ENCODE measurements at regions not wholly inside any gene's neighbourhood (a gene's known extent, or its start where the extent isn't known, plus 50 kb on each side); places are given as distances from the start of the nearest gene placed in this dataset.
A peak's percentile ranks its signal among the peaks of the same experiment; 100 is the strongest.
"Not testable (repeated sequence)": the region's sequence is repeated elsewhere in the genome, so short reads cannot be mapped to it uniquely, and the experiment has no call there.

GRCh38 chr13:104983601-104984000, 1551.9 kb downstream of the EFNB2 start:
- no peak for DNase-seq

DNA sequence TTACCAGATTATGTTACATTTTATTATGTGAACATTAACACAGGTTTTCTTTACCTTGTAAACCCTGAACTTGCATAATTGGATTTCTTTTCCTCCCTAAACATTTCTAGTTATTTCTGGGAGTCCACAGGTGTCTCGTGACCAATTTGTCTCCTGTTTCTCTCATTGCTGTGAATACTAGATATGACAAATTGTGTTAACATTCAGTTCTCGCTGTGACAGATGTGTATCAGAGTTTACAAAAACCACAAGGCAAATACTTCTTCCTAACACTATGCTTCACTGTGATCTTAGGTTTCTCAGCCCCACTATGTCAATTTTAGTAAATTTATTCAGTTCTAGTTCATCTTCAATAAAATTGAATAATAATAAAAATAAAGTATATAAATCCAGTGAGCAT, 1554.9 kb downstream of the EFNB2 start:
- no peak for DNase-seq

GRCh38 chr13:104979281-104980030, 1556.0 kb downstream of the EFNB2 start:
- no peak for DNase-seq

DNA sequence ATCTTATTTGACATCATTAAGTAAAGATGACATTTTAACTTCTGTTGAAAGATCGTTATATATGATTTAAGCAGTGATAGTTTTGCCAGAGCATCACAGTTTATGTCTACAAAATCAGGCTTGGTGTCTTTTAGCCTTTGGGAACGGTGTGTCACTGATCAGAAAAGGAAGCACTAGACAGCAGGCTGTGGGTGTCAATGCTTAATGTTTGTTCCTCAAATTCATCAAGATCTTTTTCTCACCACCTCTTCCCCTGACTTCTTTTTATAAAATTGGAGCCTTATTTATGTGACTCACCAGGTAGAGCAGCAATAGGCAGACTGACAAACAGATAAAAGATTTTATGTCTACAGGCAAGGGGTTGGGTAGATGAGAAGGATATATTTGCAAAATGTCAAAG, 1558.5 kb downstream of the EFNB2 start:
- DNase-seq, result no peak

DNA sequence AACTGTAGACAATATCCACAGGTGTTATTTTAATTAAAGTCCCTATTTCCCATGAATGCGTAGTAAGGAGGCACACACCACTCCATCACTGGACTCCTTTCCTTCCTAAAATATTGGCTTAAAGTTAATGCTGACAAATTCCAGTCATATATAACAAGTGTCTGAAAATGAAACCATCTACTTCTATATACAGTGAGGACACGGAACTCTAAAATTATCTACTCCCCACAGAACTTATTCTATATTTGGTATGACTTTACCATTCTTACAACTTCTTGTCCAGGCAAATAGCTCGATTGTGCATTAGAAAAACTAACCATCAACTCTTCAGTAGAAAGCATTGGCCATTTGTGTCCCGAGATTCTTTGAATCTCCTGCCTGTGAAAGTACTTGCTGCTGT, 1560.2 kb downstream of the EFNB2 start:
- DNase-seq, result no peak

- no peak for DNase-seq
Measured at GRCh38 chr13:104968876-104969275, 1566.6 kb downstream of the EFNB2 start.

GRCh38 chr13:104967836-104968630, 1567.4 kb downstream of the EFNB2 start:
- DNase-seq, result no peak

- DNase-seq, result no peak
Measured at GRCh38 chr13:104967376-104967775, 1568.1 kb downstream of the EFNB2 start.

GRCh38 chr13:104962411-104962810, 1573.1 kb downstream of the EFNB2 start:
- no peak for DNase-seq

DNA sequence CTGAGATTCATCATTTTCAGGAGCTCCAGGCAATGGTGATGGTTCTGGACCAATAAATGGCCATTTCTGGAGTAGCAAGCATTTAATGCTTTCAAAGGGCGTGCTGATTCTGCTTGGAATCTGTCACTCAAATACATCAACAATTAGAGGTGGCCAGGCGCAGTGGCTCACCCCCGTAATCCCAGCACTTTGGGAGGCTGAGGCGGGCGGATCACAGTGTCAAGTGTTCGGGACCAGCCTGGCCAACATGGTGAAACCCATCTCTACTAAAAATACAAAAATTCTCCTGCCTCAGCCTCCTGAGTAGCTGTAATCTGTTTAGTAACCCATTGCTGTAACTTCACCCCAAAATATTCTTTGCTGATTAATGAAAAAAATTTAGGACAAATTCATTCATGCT, 1574.2 kb downstream of the EFNB2 start:
- no peak for DNase-seq

- DNase-seq, result no peak
Measured at GRCh38 chr13:104954210-104954609, 1581.3 kb downstream of the EFNB2 start.

GRCh38 chr13:104953588-104953987, 1581.9 kb downstream of the EFNB2 start:
- peak; percentile 20 for DNase-seq

DNA sequence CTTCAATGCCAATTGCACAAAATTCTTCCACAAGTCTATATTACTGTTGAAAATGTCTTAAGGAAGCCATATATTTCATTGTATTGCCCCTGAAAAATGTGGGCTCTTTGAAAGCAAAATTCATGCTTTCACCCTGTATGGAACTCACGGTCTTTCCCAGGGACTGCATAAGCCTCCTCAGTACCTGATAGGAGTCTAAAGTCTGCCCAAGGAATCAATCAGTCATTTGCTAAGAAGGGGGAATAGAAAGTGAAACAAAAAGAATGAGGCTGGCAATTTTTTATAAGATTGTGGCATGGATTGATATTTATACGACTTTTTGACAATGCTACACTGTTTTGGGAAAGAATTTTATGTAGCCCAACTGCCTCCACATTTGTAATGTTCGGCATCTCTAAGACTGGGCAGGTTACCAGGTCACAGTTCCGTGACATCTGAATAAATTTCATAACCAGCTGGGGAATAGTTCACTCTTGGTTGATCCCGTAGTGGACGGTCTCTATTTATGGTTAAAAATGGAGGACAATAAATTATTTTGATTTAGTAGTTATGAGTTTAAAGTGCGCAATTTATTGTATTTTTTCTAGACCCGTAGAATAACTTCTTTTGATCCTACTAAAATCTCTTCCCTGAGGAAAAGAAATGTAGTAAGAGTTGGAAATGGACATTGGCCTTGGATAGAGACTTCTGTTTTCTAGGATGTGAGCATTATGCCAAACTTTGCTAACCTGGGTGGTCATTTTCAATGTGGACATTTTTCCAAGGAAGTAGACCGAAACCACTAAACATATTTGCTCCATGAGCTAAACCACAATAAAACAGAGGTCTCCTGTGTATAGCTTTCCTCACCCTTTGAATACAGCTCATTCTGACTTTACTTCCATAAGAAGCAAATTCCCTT, 1585.4 kb downstream of the EFNB2 start:
- peak; percentile 28 for DNase-seq

GRCh38 chr13:104944176-104944575, 1591.3 kb downstream of the EFNB2 start:
- no peak for DNase-seq

DNA sequence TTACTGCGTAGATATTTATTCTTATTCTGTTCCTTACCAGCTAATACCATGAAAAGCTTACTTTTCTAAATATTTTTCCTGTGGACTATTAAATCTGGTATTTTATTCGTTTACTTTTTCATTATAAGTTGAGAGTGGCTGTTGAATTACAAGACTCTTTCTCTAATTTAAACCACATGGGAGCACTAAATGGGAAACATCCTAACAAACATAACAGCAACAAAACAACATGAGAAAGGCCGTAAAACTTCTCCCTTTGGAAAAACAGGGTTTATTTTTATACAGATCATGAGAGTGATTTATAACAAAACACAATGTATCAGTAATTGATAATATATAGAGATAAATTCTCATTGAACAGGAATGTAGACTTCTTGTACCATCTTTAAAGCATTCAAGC, 1592.1 kb downstream of the EFNB2 start:
- no peak for DNase-seq

GRCh38 chr13:104937881-104938280, 1597.6 kb downstream of the EFNB2 start:
- no peak for DNase-seq

DNA sequence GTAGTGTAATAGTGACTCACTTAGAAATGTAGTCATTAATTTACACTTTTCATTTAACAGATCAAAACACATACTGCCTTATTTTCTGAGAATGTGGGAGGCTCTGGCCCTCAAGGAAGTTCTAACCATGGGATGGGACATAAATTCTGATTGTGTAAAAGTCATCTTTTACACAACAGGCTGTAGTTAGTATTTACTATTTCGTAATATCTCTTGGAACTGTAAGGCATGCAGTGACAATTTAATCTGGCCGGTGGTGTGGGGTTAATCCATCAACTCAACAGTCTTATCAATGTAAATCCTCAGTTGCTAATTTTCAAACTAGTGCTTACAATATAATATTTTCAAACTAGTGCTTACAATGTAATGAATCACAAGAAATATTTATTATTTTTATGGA, 1599.2 kb downstream of the EFNB2 start:
- no peak for DNase-seq

- DNase-seq, result not testable (repeated sequence)
Measured at GRCh38 chr13:104920513-104920912, 1614.9 kb downstream of the EFNB2 start.

DNA sequence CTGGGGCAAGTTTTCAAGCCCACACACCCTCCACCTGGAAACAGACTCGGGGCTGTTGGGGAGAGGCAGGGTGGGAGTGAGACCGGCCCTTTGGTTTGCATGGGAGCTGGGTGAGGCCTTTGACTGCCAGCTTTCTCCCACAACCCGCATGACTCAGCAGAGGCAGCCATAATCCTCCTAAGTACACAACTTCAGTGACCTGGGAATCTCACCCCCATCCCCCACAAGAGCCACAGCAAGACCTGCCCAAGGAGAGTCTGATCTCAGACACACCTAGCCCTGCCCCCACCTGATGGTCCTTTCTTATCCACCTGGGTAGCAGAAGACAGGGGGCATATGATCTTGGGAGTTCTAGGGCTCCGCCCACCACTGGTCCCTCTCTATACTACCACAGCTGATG, 1615.4 kb downstream of the EFNB2 start:
- DNase-seq, result no peak

GRCh38 chr13:104900191-104900817, 1635.2 kb downstream of the EFNB2 start:
- peak; percentile 0 for DNase-seq

GRCh38 chr13:104898484-104898883, 1637.0 kb downstream of the EFNB2 start:
- no peak for DNase-seq

- DNase-seq, result no peak
Measured at GRCh38 chr13:104895521-104895920, 1639.9 kb downstream of the EFNB2 start.

Data from fibroblast of skin of right biceps (primary cell).